Kidney (tissue), 13 donors: ENCODE measurements at regions not wholly inside any gene's neighbourhood (a gene's known extent, or its start where the extent isn't known, plus 50 kb on each side); places are given as distances from the start of the nearest gene placed in this dataset.

Experiments
- DNase-seq, 5 donors: peaks; one replicate each; pipeline ENCODE4 v3.0.0-alpha.2; 2013 to 2020
- FAIRE-seq: peaks from 2 replicates; lab custom pipeline; 2012; peaks lifted over from hg19 to GRCh38; lab: Jason Lieb, UNC
- H3K27ac ChIP-seq, 2 donors: one replicate each; pipeline ENCODE4 v1.7.0; 2013; ENCODE audit warnings: low read depth in 2 of 2, low read length in 2 of 2, inconsistent platforms in 1 of 2
- H3K27me3 ChIP-seq: one replicate; pipeline ENCODE4 v1.7.1; 2013; ENCODE audit warnings: low read length, inconsistent platforms; ENCODE audit not compliant: control insufficient read depth, insufficient read depth
- H3K36me3 ChIP-seq, 3 donors: one replicate each; pipeline versions ENCODE4 v1.7.0 to v1.7.1; 2013; ENCODE audit warnings: low read length in 3 of 3, control low read depth in 1 of 3, inconsistent platforms in 1 of 3; ENCODE audit not compliant: insufficient read depth in 3 of 3, control insufficient read depth in 2 of 3
- H3K4me1 ChIP-seq, 3 donors: one replicate each; pipeline versions ENCODE4 v1.7.0 to v1.7.1; 2013; ENCODE audit warnings: low read length in 3 of 3, inconsistent platforms in 1 of 3, low read depth in 1 of 3; ENCODE audit not compliant: control insufficient read depth in 2 of 3, insufficient read depth in 2 of 3
- H3K4me3 ChIP-seq, 3 donors: one replicate each; pipeline versions ENCODE4 v1.7.0 to v1.8.1; 2013; ENCODE audit warnings: low read length in 3 of 3, control low read depth in 1 of 3, inconsistent platforms in 1 of 3
- H3K9ac ChIP-seq, 3 donors: one replicate each; pipeline versions ENCODE4 v1.7.0 to v1.7.1; 2013; ENCODE audit warnings: low read length in 3 of 3, control low read depth in 1 of 3, inconsistent platforms in 1 of 3
- H3K9me3 ChIP-seq, 3 donors: one replicate each; pipeline versions ENCODE4 v1.7.0 to v1.7.1; 2013; ENCODE audit warnings: low read length in 3 of 3, control low read depth in 1 of 3, inconsistent platforms in 1 of 3; ENCODE audit not compliant: control insufficient read depth in 2 of 3, insufficient read depth in 1 of 3
- CTCF ChIP-seq: IDR thresholded peaks from 3 replicates; pipeline ENCODE4 v1.5.1; 2012; ENCODE audit warnings: mild to moderate bottlenecking, moderate library complexity, borderline replicate concordance; ENCODE audit not compliant: insufficient read depth; ENCODE audit errors: extremely low read depth
- intact Hi-C: fragments of 100-400 bp; cut with DNase I; formaldehyde crosslinking; loops from one replicate; pipeline ENCODE4 v1.11.1; 2022
- donor health status: control.
- donor health status: control.
- donor health status: control.
- donor health status: control.
- donor health status: control.
- donor health status: DM: yes; HTN: yes; CAD: no.
- donor health status: Normal renal cell carcinoma (clear cell type).

- Histone ChIP-seq H3K4me3 (no peak overlapping the region), H3K27ac (no peak overlapping the region), H3K27me3 (no peaks in the 10 kb centered on the region), H3K36me3 (no peaks in the 10 kb centered on the region), H3K9me3 (no peaks in the 10 kb centered on the region), H3K4me1 (no peaks in the 10 kb centered on the region), H3K9ac (no peak overlapping the region)
- DNase-seq (no peak), FAIRE-seq (no peak)
- TF ChIP-seq CTCF: no peak
- intact Hi-C loops: no loop called here
Observed at GRCh38 chr2:114119862-114120261, 230.0 kb downstream of the ACTR3 start.

GRCh38 chr2:114122930-114123329 is 233.0 kb downstream of the ACTR3 start:
- Histone ChIP-seq H3K36me3 (no peaks in the 10 kb centered on the region), H3K4me1 (no peaks in the 10 kb centered on the region), H3K9me3 (no peaks in the 10 kb centered on the region), H3K9ac (no peak overlapping the region), H3K27me3 (no peaks in the 10 kb centered on the region), H3K27ac (no peak overlapping the region), H3K4me3 (no peak overlapping the region)
- DNase-seq (peak in 2 of 5 donors; percentile 32 to 52), FAIRE-seq (no peak)
- TF ChIP-seq CTCF: no peak
- intact Hi-C loops: no loop called here

- Histone ChIP-seq H3K9ac (no peak overlapping the region), H3K4me1 (no peaks in the 10 kb centered on the region), H3K4me3 (no peak overlapping the region), H3K27me3 (no peaks in the 10 kb centered on the region), H3K27ac (no peak overlapping the region), H3K9me3 (no peaks in the 10 kb centered on the region), H3K36me3 (no peaks in the 10 kb centered on the region)
- TF ChIP-seq CTCF: no peak
- FAIRE-seq: no peak
- no peak for DNase-seq
- intact Hi-C loops: no loop called here
Observed at GRCh38 chr2:114123925-114124324, 234.0 kb downstream of the ACTR3 start.

- TF ChIP-seq CTCF: no peak
- no peaks in the 10 kb centered on the region for H3K9me3 ChIP-seq
- H3K27me3 ChIP-seq: no peaks in the 10 kb centered on the region
- no peak overlapping the region for H3K27ac ChIP-seq
- FAIRE-seq (no peak), DNase-seq (no peak)
- no peaks in the 10 kb centered on the region for H3K4me1 ChIP-seq
- no peak overlapping the region for H3K9ac ChIP-seq
- no peak overlapping the region for H3K4me3 ChIP-seq
- H3K36me3 ChIP-seq: no peaks in the 10 kb centered on the region
- intact Hi-C loops: no loop called here
Observed at GRCh38 chr2:114127372-114127771, 237.5 kb downstream of the ACTR3 start.
